GM12874 (cell line): ENCODE measurements at regions not wholly inside any gene's neighbourhood (a gene's known extent, or its start where the extent isn't known, plus 50 kb on each side); places are given as distances from the start of the nearest gene placed in this dataset.

Experiments used
- CTCF ChIP-seq: IDR thresholded peaks from 2 replicates; pipeline ENCODE4 v1.5.1; 2011; ENCODE audit warnings: low read depth, mild to moderate bottlenecking, control low read depth, low read length, moderate library complexity; ENCODE audit not compliant: insufficient read depth

GRCh38 chr17:37820313-37820994 is 75.6 kb upstream of the HNF1B start:
- TF ChIP-seq CTCF, result no peak

- no peak for TF ChIP-seq CTCF
Measured at GRCh38 chr17:37818689-37819088, 73.8 kb upstream of the HNF1B start.

- TF ChIP-seq CTCF, result no peak
Measured at GRCh38 chr17:37816950-37817349, 72.1 kb upstream of the HNF1B start.

- no peak for TF ChIP-seq CTCF
Measured at GRCh38 chr17:37815536-37815935, 70.7 kb upstream of the HNF1B start.

- TF ChIP-seq CTCF, result no peak
Measured at GRCh38 chr17:37813751-37814150, 68.9 kb upstream of the HNF1B start.

GRCh38 chr17:37802712-37803416 is 58.0 kb upstream of the HNF1B start:
- TF ChIP-seq CTCF, result no peak

GRCh38 chr17:37802061-37802595 is 57.3 kb upstream of the HNF1B start:
- no peak for TF ChIP-seq CTCF
